SK-MEL-5 (cell line): ENCODE measurements at regions not wholly inside any gene's neighbourhood (a gene's known extent, or its start where the extent isn't known, plus 50 kb on each side); places are given as distances from the start of the nearest gene placed in this dataset.

ENCODE experiments used
- DNase-seq: peaks from one replicate; pipeline ENCODE4 v3.0.0-alpha.2; 2016; ENCODE audit warnings: low read depth, low spot score
- in situ Hi-C: cut with HindIII; loops from 2 replicates; pipeline ENCODE4 v1.10.0; 2016; ENCODE audit warnings: low sequenced_read_pairs, high pct_unique_total_duplicates, low pct_unique_long_range_greater_than_20kb

- in situ Hi-C loops = no loop called here
- DNase-seq = no peak
These were observed 419.9 kb upstream of the HS6ST1 start for GRCh38 chr2:128738446-128739110.

- no peak for DNase-seq
- in situ Hi-C loops = no loop called here
These were observed 423.8 kb upstream of the HS6ST1 start for GRCh38 chr2:128742467-128742866.

GRCh38 chr2:128745946-128746345 is 427.3 kb upstream of the HS6ST1 start:
- in situ Hi-C loops = no loop called here
- no peak for DNase-seq

GRCh38 chr2:128746356-128746755 is 427.7 kb upstream of the HS6ST1 start:
- DNase-seq = no peak
- in situ Hi-C loops = no loop called here

- in situ Hi-C loops = no loop called here
- DNase-seq = no peak
These were observed 429.7 kb upstream of the HS6ST1 start for GRCh38 chr2:128748336-128748735.

GRCh38 chr2:128748835-128749605 is 430.4 kb upstream of the HS6ST1 start:
- in situ Hi-C loops = no loop called here
- no peak for DNase-seq

GRCh38 chr2:128750328-128751165 is 431.9 kb upstream of the HS6ST1 start:
- no peak for DNase-seq
- in situ Hi-C loops = no loop called here

GRCh38 chr2:128751746-128752145 is 433.1 kb upstream of the HS6ST1 start:
- in situ Hi-C loops = no loop called here
- no peak for DNase-seq

GRCh38 chr2:128752691-128753263 is 434.1 kb upstream of the HS6ST1 start:
- no peak for DNase-seq
- in situ Hi-C loops = no loop called here

GRCh38 chr2:128753321-128753720 is 434.7 kb upstream of the HS6ST1 start:
- in situ Hi-C loops = no loop called here
- no peak for DNase-seq

GRCh38 chr2:128753800-128754199 is 435.1 kb upstream of the HS6ST1 start:
- in situ Hi-C loops = no loop called here
- no peak for DNase-seq

GRCh38 chr2:128754246-128754724 is 435.6 kb upstream of the HS6ST1 start:
- no peak for DNase-seq
- in situ Hi-C loops = no loop called here

- in situ Hi-C loops = no loop called here
These were observed 437.2 kb upstream of the HS6ST1 start for GRCh38 chr2:128755695-128756364.

GRCh38 chr2:128756365-128756717 is 437.7 kb upstream of the HS6ST1 start:
- in situ Hi-C loops = no loop called here

More at GRCh38 chr2:128755695-128756364, 437.2 kb upstream of the HS6ST1 start:
- no peak for DNase-seq

GRCh38 chr2:128765811-128766210 is 447.1 kb upstream of the HS6ST1 start:
- no peak for DNase-seq
- in situ Hi-C loops = no loop called here

More at GRCh38 chr2:128756365-128756717, 437.7 kb upstream of the HS6ST1 start:
- DNase-seq = no peak

- DNase-seq = no peak
- in situ Hi-C loops = no loop called here
These were observed 449.4 kb upstream of the HS6ST1 start for GRCh38 chr2:128768041-128768440.

GRCh38 chr2:128769457-128770142 is 450.9 kb upstream of the HS6ST1 start:
- DNase-seq = no peak
- in situ Hi-C loops = no loop called here
